Thymus (tissue), 11 donors: ENCODE measurements at regions not wholly inside any gene's neighbourhood (a gene's known extent, or its start where the extent isn't known, plus 50 kb on each side); places are given as distances from the start of the nearest gene placed in this dataset.
"Not testable (repeated sequence)": the region's sequence is repeated elsewhere in the genome, so short reads cannot be mapped to it uniquely, and the experiment has no call there.

ENCODE experiments used
- DNase-seq, 9 donors: peaks; one replicate each; pipeline ENCODE4 v3.0.0-alpha.2; 2013; ENCODE audit warnings: low spot score in 9 of 9, low read depth in 6 of 9, missing footprints in 1 of 9
- H3K27ac ChIP-seq, 2 donors: one replicate each; pipeline ENCODE4 v1.5.1; 2013; ENCODE audit warnings: control low read depth in 1 of 2, low read depth in 1 of 2, low read length in 1 of 2, mild to moderate bottlenecking in 1 of 2, moderate library complexity in 1 of 2
- H3K27me3 ChIP-seq, 2 donors: one replicate each; pipeline ENCODE4 v1.5.1; 2013; ENCODE audit warnings: low read length in 1 of 2; ENCODE audit not compliant: control insufficient read depth in 2 of 2, insufficient read depth in 1 of 2
- H3K36me3 ChIP-seq, 2 donors: one replicate each; pipeline ENCODE4 v1.5.1; 2013; ENCODE audit warnings: low read length in 1 of 2, mild to moderate bottlenecking in 1 of 2, moderate library complexity in 1 of 2; ENCODE audit not compliant: control insufficient read depth in 2 of 2, insufficient read depth in 2 of 2
- H3K4me1 ChIP-seq, 2 donors: one replicate each; pipeline ENCODE4 v1.5.1; 2013; ENCODE audit warnings: low read length in 2 of 2; ENCODE audit not compliant: control insufficient read depth in 2 of 2, insufficient read depth in 2 of 2
- H3K4me3 ChIP-seq, 2 donors: one replicate each; pipeline ENCODE4 v1.5.1; 2013; ENCODE audit warnings: low read length in 2 of 2, control low read depth in 1 of 2, mild to moderate bottlenecking in 1 of 2
- H3K9me3 ChIP-seq, 2 donors: one replicate each; pipeline ENCODE4 v1.5.1; 2013; ENCODE audit warnings: low read length in 1 of 2, mild to moderate bottlenecking in 1 of 2; ENCODE audit not compliant: control insufficient read depth in 2 of 2, insufficient read depth in 1 of 2
- WGBS: extraction: QIAGEN DNeasy Blood & Tissue Kit; methylation state at CpG from one replicate; pipeline ENCODE4 v1.1.7; 2013; 5-methylcytosine and 5-hydroxymethylcytosine counted together
- donor health status: healthy.

DNA sequence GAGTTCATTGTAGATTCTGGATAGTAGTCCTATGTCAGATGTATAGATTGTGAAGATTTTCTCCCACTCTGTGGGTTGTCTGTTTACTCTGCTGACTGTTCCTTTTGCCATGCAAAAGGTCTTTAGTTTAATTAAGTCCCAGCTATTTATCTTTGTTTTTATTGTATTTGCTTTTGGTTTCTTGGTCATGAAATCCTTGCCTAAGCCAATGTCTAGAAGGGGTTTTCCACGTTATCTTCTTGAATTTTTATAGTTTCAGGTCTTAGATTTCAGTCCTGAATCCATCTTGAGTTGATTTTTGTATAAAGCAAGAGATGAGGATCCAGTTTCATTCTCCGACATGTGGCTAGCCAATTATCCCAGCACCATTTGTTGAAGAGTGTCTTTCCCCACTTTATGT is 262.1 kb upstream of the TMC3 start:
- not testable (repeated sequence) for H3K4me3 ChIP-seq, DNase-seq, H3K27ac ChIP-seq, H3K9me3 ChIP-seq, H3K4me1 ChIP-seq, H3K36me3 ChIP-seq, H3K27me3 ChIP-seq
- 92% methylated on average over 2 of the region's 2 CpGs for WGBS

- WGBS: 96% methylated on average over 6 of the region's 6 CpGs
- Histone ChIP-seq H3K4me1 (no peaks in the 10 kb centered on the region), H3K27me3 (no peaks in the 10 kb centered on the region), H3K4me3 (no peak overlapping the region), H3K9me3 (no peaks in the 10 kb centered on the region), H3K27ac (no peak overlapping the region), H3K36me3 (no peaks in the 10 kb centered on the region)
- no peak for DNase-seq
Measured at GRCh38 chr15:81633889-81634288, 259.9 kb upstream of the TMC3 start.

DNA sequence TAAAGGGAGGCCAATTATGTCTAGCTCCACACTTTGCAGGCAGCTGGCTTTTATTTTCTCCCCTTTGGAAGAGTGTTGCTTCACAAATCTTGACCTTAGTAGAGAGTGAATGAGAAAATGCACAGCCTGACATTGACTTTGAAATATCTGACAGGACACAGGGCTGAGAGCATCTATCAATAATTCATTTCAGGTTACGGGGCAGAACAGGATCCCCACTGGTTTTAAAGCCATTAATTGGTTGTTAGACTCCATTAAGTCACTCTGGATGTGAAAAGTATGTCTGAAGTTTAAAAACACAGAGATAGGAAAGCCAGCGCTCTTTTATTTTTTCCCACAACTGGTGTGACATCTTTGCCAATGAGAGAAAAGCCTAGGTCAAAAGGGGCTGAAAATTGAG is 251.9 kb upstream of the TMC3 start:
- DNase-seq: no peak
- no peaks in the 10 kb centered on the region for H3K9me3 ChIP-seq
- no peaks in the 10 kb centered on the region for H3K27me3 ChIP-seq
- no peak overlapping the region for H3K4me3 ChIP-seq
- no peaks in the 10 kb centered on the region for H3K36me3 ChIP-seq
- no peak overlapping the region for H3K27ac ChIP-seq
- 98% methylated on average over 2 of the region's 2 CpGs for WGBS
- H3K4me1 ChIP-seq: no peaks in the 10 kb centered on the region

GRCh38 chr15:81619002-81619401 is 245.0 kb upstream of the TMC3 start:
- no peaks in the 10 kb centered on the region for H3K9me3 ChIP-seq
- H3K4me1 ChIP-seq: no peaks in the 10 kb centered on the region
- no peak overlapping the region for H3K27ac ChIP-seq
- no peak overlapping the region for H3K4me3 ChIP-seq
- DNase-seq: no peak
- H3K36me3 ChIP-seq: no peaks in the 10 kb centered on the region
- 95% methylated on average over 4 of the region's 4 CpGs for WGBS
- H3K27me3 ChIP-seq: no peaks in the 10 kb centered on the region

- Histone ChIP-seq H3K4me1 (no peaks in the 10 kb centered on the region), H3K9me3 (no peaks in the 10 kb centered on the region), H3K4me3 (no peak overlapping the region), H3K27ac (no peak overlapping the region), H3K36me3 (no peaks in the 10 kb centered on the region), H3K27me3 (no peaks in the 10 kb centered on the region)
- 96% methylated on average over 2 of the region's 2 CpGs for WGBS
- no peak for DNase-seq
Measured at GRCh38 chr15:81612631-81613030, 238.6 kb upstream of the TMC3 start.

- Histone ChIP-seq H3K27me3 (no peaks in the 10 kb centered on the region), H3K4me3 (no peak overlapping the region), H3K9me3 (no peaks in the 10 kb centered on the region), H3K27ac (no peak overlapping the region), H3K4me1 (no peaks in the 10 kb centered on the region), H3K36me3 (no peaks in the 10 kb centered on the region)
- 95% methylated on average over 4 of the region's 4 CpGs for WGBS
- no peak for DNase-seq
Measured at GRCh38 chr15:81611679-81612078, 237.7 kb upstream of the TMC3 start.

- H3K4me1 ChIP-seq: no peaks in the 10 kb centered on the region
- 93% methylated on average over 2 of the region's 2 CpGs for whole genome bisulfite sequencing
- H3K27ac ChIP-seq: no peak overlapping the region
- no peak for DNase-seq
- H3K27me3 ChIP-seq: no peaks in the 10 kb centered on the region
- no peaks in the 10 kb centered on the region for H3K9me3 ChIP-seq
- no peaks in the 10 kb centered on the region for H3K36me3 ChIP-seq
- H3K4me3 ChIP-seq: no peak overlapping the region
Measured at GRCh38 chr15:81608309-81608829, 234.4 kb upstream of the TMC3 start.

GRCh38 chr15:81604713-81605112 is 230.7 kb upstream of the TMC3 start:
- no peaks in the 10 kb centered on the region for H3K9me3 ChIP-seq
- H3K27ac ChIP-seq: no peak overlapping the region
- H3K36me3 ChIP-seq: no peaks in the 10 kb centered on the region
- WGBS: 85% methylated on average over 5 of the region's 5 CpGs
- no peak overlapping the region for H3K4me3 ChIP-seq
- no peaks in the 10 kb centered on the region for H3K4me1 ChIP-seq
- no peaks in the 10 kb centered on the region for H3K27me3 ChIP-seq
- DNase-seq: no peak

- no peak overlapping the region for H3K27ac ChIP-seq
- WGBS: 89% methylated on average over 6 of the region's 6 CpGs
- H3K4me3 ChIP-seq: no peak overlapping the region
- no peaks in the 10 kb centered on the region for H3K36me3 ChIP-seq
- peaks cover 0 to 9% of the 10 kb centered on the region in 2 donors for H3K4me1 ChIP-seq
- no peaks in the 10 kb centered on the region for H3K27me3 ChIP-seq
- no peak for DNase-seq
- no peaks in the 10 kb centered on the region for H3K9me3 ChIP-seq
Measured at GRCh38 chr15:81596159-81596865, 222.3 kb upstream of the TMC3 start.
